NB4 (cell line): ENCODE measurements at regions not wholly inside any gene's neighbourhood (a gene's known extent, or its start where the extent isn't known, plus 50 kb on each side); places are given as distances from the start of the nearest gene placed in this dataset.

ENCODE experiments used
- DNase-seq: peaks from one replicate; pipeline ENCODE4 v3.0.0; 2010; ENCODE audit warnings: low read depth
- H3K4me3 ChIP-seq: one replicate; pipeline ENCODE4 v1.5.1; 2011; ENCODE audit warnings: mild to moderate bottlenecking, low read depth, low read length, moderate library complexity
- MYC ChIP-seq: IDR thresholded peaks from 2 replicates; pipeline ENCODE4 v1.6.1; 2011; ENCODE audit warnings: low read depth, low read length
- POLR2A ChIP-seq: IDR thresholded peaks from 2 replicates; pipeline ENCODE4 v1.6.1; 2011; ENCODE audit warnings: mild to moderate bottlenecking; ENCODE audit not compliant: insufficient read length; ENCODE audit errors: extremely low read depth
- TF ChIP-seq, protein P1 (sequence below): IDR thresholded peaks from one replicate; pipeline ENCODE4 v1.5.1; 2012; ENCODE audit warnings: low read depth, low read length
- TF ChIP-seq, protein P2 (sequence below): IDR thresholded peaks from 2 replicates; pipeline ENCODE4 v1.6.1; 2011; ENCODE audit warnings: low read depth, low read length

DNA sequence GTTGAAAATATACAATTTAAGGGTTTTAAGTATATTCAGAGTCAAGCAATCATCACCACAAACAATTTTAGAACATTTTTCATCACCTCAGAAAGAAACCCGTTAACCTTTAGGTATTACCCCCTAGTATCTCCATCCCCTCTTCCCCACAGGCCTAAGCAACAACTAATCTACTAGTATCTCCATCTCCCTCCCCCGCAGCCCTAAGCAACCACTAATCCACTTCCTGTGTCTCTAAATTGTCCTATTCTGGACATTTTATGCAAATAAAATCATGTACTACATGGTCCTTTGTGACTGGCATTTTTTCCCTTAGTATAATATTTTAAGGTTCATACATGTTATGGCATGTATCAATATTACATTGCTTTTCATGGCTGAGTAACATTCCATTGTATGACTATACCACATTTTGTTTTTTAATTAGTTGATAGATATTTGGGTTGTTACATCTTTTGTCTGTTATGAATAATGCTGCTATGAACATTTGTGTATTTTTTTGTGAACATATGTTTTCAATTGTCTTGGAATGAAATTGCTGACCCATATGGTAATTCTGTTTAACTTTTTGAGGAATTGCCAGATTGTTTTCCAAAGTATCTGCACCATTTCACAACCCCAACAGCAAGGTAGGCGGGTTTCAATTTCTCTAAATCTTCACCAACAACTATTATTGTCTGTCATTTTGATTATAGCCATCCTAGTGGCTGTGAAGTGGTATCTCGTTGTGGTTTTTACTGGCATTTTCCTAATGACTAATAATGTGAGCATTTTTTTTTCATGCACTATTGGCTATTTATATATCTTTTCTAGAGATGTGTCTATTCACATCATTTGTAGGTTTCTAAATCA lies 215.6 kb upstream of the CD96 start:
- TF ChIP-seq, protein P1, sequence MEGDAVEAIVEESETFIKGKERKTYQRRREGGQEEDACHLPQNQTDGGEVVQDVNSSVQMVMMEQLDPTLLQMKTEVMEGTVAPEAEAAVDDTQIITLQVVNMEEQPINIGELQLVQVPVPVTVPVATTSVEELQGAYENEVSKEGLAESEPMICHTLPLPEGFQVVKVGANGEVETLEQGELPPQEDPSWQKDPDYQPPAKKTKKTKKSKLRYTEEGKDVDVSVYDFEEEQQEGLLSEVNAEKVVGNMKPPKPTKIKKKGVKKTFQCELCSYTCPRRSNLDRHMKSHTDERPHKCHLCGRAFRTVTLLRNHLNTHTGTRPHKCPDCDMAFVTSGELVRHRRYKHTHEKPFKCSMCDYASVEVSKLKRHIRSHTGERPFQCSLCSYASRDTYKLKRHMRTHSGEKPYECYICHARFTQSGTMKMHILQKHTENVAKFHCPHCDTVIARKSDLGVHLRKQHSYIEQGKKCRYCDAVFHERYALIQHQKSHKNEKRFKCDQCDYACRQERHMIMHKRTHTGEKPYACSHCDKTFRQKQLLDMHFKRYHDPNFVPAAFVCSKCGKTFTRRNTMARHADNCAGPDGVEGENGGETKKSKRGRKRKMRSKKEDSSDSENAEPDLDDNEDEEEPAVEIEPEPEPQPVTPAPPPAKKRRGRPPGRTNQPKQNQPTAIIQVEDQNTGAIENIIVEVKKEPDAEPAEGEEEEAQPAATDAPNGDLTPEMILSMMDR, result no peak
- TF ChIP-seq POLR2A, result no peak
- TF ChIP-seq, protein P2, sequence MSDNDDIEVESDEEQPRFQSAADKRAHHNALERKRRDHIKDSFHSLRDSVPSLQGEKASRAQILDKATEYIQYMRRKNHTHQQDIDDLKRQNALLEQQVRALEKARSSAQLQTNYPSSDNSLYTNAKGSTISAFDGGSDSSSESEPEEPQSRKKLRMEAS, result no peak
- no peak for TF ChIP-seq MYC
- H3K4me3 ChIP-seq, result no peak overlapping the region
- no peak for DNase-seq

DNA sequence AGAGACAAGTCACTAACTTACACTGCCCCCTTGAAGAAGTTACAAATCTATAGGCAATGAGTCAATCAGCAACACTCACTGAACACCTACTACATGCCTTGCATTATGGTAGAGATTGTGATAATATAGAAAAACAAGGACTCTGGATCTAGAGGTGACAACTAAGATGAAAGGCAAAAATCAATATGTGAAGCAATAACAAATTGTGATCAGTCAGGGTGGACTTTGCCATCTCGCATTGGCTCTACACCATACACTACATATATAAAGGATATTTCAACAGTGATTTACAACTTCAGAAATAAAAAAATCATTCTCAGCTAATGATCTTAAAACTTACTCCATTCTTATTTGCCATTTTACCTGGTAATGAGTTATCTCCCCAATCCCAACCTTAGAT lies 210.7 kb upstream of the CD96 start:
- no peak overlapping the region for H3K4me3 ChIP-seq
- DNase-seq, result no peak
- TF ChIP-seq POLR2A, result no peak
- TF ChIP-seq, protein P2, result no peak
- TF ChIP-seq, protein P1, result no peak
- no peak for TF ChIP-seq MYC

DNA sequence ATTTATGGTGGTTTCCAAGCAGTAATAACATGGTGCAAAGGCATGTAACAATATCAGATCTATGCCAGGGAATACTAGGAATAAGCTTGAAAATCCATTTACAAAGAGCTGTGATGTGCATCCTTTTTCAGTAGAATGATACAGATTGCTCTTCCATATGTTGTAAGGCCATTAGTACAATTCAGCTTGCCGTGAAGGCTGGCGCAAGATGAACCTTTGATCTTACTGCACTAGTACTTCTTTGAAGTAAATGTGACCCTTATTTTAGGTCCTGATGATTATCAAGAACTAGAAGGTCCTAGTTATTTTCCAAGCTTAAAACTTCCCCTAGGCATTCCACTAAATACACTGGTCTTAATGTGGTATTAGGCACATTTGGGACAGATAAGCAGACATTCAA lies 210.1 kb upstream of the CD96 start:
- DNase-seq, result no peak
- TF ChIP-seq, protein P2, result no peak
- TF ChIP-seq MYC (no peak), POLR2A (no peak)
- TF ChIP-seq, protein P1, result no peak
- H3K4me3 ChIP-seq, result no peak overlapping the region

DNA sequence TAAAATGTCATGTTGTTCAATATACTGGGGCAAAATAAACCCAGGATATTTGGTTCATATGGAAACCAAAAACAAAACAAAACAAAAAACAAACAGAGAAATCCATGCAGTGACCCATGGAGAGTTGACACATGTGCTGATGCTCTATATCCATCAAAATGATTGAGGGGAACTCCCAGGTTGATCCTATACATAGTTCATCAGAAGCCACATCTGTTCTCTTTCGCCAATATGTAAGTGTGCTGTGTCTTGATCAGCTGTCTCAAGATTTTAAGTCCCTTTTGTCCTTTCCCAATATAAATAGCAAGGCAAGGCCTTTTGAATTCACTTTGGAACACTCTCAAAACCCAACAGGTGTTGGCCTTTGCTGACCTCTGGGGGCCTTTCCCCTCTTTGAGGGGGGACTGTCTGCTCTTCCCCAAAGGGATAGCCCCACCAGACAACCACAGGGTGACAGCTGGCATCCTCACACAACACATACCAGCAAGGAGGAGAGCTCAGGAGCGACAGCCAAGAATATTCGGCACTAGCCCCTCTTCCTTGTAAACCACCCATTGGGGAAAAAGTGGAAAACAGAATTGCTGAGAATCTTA lies 209.4 kb upstream of the CD96 start:
- no peak for DNase-seq
- TF ChIP-seq, protein P2, result no peak
- TF ChIP-seq MYC, result no peak
- no peak for TF ChIP-seq POLR2A
- TF ChIP-seq, protein P1, result no peak
- H3K4me3 ChIP-seq, result no peak overlapping the region

DNA sequence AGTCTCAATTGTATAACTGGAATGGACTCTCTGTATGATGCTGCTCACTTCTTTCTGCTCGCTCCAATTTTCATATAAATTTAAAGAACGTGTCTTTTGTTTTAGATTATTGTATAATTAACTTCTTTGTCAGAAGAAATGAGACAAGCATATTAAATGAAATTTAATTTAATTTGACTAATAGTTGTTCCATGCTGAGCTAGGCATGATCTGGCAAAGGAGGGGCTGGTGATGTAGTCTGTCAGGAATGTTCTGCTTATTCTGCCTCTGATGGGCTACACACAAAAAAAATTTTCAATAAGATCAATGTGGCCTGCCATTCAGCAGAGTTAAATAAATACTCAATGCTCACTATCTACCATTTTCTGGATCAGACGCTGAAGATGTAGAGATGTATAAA lies 208.4 kb upstream of the CD96 start:
- no peak overlapping the region for H3K4me3 ChIP-seq
- TF ChIP-seq MYC (no peak), POLR2A (no peak)
- TF ChIP-seq, protein P2, result no peak
- TF ChIP-seq, protein P1, result no peak
- no peak for DNase-seq
